ENCODE measurements at regions not wholly inside any gene's neighbourhood (a gene's known extent, or its start where the extent isn't known, plus 50 kb on each side); places are given as distances from the start of the nearest gene placed in this dataset.
"Not testable (repeated sequence)": the region's sequence is repeated elsewhere in the genome, so short reads cannot be mapped to it uniquely, and the experiment has no call there.

GRCh38 chrX:222800-223513 is 58.2 kb upstream of the PLCXD1 start:
- H3K27ac Mint-ChIP-seq; H3K9me3 ChIP-seq; H3K9me3 Mint-ChIP-seq; H3K4me1 ChIP-seq (ENCODE audit: control insufficient read depth in 1 of 2, extremely low read depth in 1 of 2, insufficient read depth in 2 of 2, low read length in 2 of 2); H3K4me1 Mint-ChIP-seq; DNase-seq; H3K4me3 Mint-ChIP-seq; H3K36me3 Mint-ChIP-seq; H3K27me3 ChIP-seq (replicated peaks in 1 of 2; ENCODE audit: control insufficient read depth in 2 of 2, extremely low read depth in 1 of 2, insufficient read depth in 2 of 2, low read length in 1 of 2); H3K27me3 Mint-ChIP-seq; POLR2A ChIA-PET; CTCF ChIA-PET; H3K36me3 ChIP-seq (ENCODE audit: control insufficient read depth in 2 of 2, extremely low read depth in 1 of 2, insufficient read depth in 1 of 2, low read length in 1 of 2); H3K4me3 ChIP-seq (ENCODE audit: control insufficient read depth in 1 of 2, extremely low read depth in 1 of 2, low read length in 1 of 2); ATAC-seq (replicated peaks in 1 of 4); H3K27ac ChIP-seq (ENCODE audit: low read length): not testable (repeated sequence)
- WGBS (ENCODE audit: insufficient coverage) = no CpG with 5 or more reads among the region's 11 CpGs

- POLR2A ChIA-PET = not testable (repeated sequence)
Observed at GRCh38 chrX:223514-223854, 57.7 kb upstream of the PLCXD1 start.

GRCh38 chrX:226474-227164 is 54.6 kb upstream of the PLCXD1 start:
- H3K4me3 ChIP-seq (ENCODE audit: control insufficient read depth in 1 of 2, extremely low read depth in 1 of 2, low read length in 1 of 2); H3K27ac Mint-ChIP-seq; DNase-seq; H3K27me3 ChIP-seq (replicated peaks in 1 of 2; ENCODE audit: control insufficient read depth in 2 of 2, extremely low read depth in 1 of 2, insufficient read depth in 2 of 2, low read length in 1 of 2); H3K36me3 Mint-ChIP-seq; H3K4me3 Mint-ChIP-seq; CTCF ChIA-PET; H3K4me1 Mint-ChIP-seq; H3K27me3 Mint-ChIP-seq; H3K9me3 Mint-ChIP-seq; POLR2A ChIA-PET; H3K9me3 ChIP-seq; H3K36me3 ChIP-seq (ENCODE audit: control insufficient read depth in 2 of 2, extremely low read depth in 1 of 2, insufficient read depth in 1 of 2, low read length in 1 of 2); H3K27ac ChIP-seq (ENCODE audit: low read length); H3K4me1 ChIP-seq (ENCODE audit: control insufficient read depth in 1 of 2, extremely low read depth in 1 of 2, insufficient read depth in 2 of 2, low read length in 2 of 2): not testable (repeated sequence)
- WGBS (ENCODE audit: insufficient coverage) = no CpG with 5 or more reads among the region's 47 CpGs
- ATAC-seq (replicated peaks in 1 of 4) = peak; percentile 67 to 82 (median 73)

More at GRCh38 chrX:223514-223854, 57.7 kb upstream of the PLCXD1 start:
- H3K9me3 ChIP-seq; H3K4me1 ChIP-seq (ENCODE audit: control insufficient read depth in 1 of 2, extremely low read depth in 1 of 2, insufficient read depth in 2 of 2, low read length in 2 of 2); H3K4me3 Mint-ChIP-seq; H3K27ac ChIP-seq (ENCODE audit: low read length); H3K27me3 Mint-ChIP-seq; H3K36me3 Mint-ChIP-seq; DNase-seq; H3K4me3 ChIP-seq (ENCODE audit: control insufficient read depth in 1 of 2, extremely low read depth in 1 of 2, low read length in 1 of 2); H3K4me1 Mint-ChIP-seq; H3K27ac Mint-ChIP-seq; H3K36me3 ChIP-seq (ENCODE audit: control insufficient read depth in 2 of 2, extremely low read depth in 1 of 2, insufficient read depth in 1 of 2, low read length in 1 of 2); H3K9me3 Mint-ChIP-seq; CTCF ChIA-PET; H3K27me3 ChIP-seq (replicated peaks in 1 of 2; ENCODE audit: control insufficient read depth in 2 of 2, extremely low read depth in 1 of 2, insufficient read depth in 2 of 2, low read length in 1 of 2): not testable (repeated sequence)
- WGBS (ENCODE audit: insufficient coverage) = no CpG with 5 or more reads among the region's 7 CpGs
- peak in 1 of 4 experiments; percentile 22 for ATAC-seq (replicated peaks in 1 of 4)

GRCh38 chrX:227396-227795 is 53.8 kb upstream of the PLCXD1 start:
- H3K36me3 Mint-ChIP-seq; H3K27me3 ChIP-seq (replicated peaks in 1 of 2; ENCODE audit: control insufficient read depth in 2 of 2, extremely low read depth in 1 of 2, insufficient read depth in 2 of 2, low read length in 1 of 2); H3K4me1 Mint-ChIP-seq; H3K27me3 Mint-ChIP-seq; H3K9me3 Mint-ChIP-seq; ATAC-seq (replicated peaks in 1 of 4); CTCF ChIA-PET; H3K27ac ChIP-seq (ENCODE audit: low read length); H3K4me3 Mint-ChIP-seq; H3K9me3 ChIP-seq; H3K27ac Mint-ChIP-seq; H3K36me3 ChIP-seq (ENCODE audit: control insufficient read depth in 2 of 2, extremely low read depth in 1 of 2, insufficient read depth in 1 of 2, low read length in 1 of 2); H3K4me1 ChIP-seq (ENCODE audit: control insufficient read depth in 1 of 2, extremely low read depth in 1 of 2, insufficient read depth in 2 of 2, low read length in 2 of 2); POLR2A ChIA-PET; DNase-seq; H3K4me3 ChIP-seq (ENCODE audit: control insufficient read depth in 1 of 2, extremely low read depth in 1 of 2, low read length in 1 of 2): not testable (repeated sequence)
- no CpG with 5 or more reads among the region's 23 CpGs for WGBS (ENCODE audit: insufficient coverage)
